HG03108 (cell line): ENCODE measurements at regions not wholly inside any gene's neighbourhood (a gene's known extent, or its start where the extent isn't known, plus 50 kb on each side); places are given as distances from the start of the nearest gene placed in this dataset.
"Not testable (repeated sequence)": the region's sequence is repeated elsewhere in the genome, so short reads cannot be mapped to it uniquely, and the experiment has no call there.

Experiments
- ATAC-seq: cut with Tn5 transposase; IDR thresholded peaks from one replicate; pipeline ENCODE4 v1.9.1; 2021; ENCODE audit warnings: moderate library complexity; ENCODE audit not compliant: unreplicated experiment

DNA sequence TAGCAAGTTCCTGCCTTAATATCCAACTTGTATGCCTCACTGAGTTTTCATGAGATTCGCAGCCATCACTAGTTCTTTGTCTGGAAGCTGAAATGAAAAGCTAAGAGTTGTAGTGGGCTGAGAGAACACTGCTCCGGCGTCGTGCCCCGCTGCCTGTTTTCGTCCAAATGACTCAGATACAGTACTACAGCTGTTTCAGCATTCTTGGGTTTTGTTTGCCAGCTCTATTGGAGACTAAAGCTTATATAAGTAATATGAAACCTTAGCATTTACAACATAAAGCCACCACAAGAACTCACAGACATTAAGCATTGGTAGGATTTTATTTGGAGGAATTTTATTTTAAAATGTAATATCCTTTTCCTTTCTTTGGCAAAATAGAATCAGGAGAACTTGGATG lies 299.7 kb downstream of the DLEU7 start:
- no peak for ATAC-seq

DNA sequence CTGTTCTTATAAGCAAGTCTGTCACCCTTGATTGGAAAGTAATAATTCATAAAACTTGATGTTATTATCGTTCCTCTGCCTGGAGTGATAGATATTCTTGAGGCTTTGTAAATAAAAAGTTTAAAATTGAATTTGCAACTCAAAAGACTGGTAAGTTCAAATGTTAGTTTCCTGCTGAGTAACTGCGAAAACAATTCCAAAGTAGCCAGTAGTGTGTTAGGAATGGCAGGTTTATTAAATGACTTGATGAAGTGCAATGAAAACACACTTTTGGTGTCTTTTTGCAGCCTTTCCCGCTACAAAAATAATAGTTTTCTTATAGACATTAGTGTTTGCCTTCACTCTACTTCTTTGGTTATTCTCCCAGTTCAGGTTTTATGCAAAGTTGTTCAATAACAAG lies 299.3 kb downstream of the DLEU7 start:
- ATAC-seq: no peak

DNA sequence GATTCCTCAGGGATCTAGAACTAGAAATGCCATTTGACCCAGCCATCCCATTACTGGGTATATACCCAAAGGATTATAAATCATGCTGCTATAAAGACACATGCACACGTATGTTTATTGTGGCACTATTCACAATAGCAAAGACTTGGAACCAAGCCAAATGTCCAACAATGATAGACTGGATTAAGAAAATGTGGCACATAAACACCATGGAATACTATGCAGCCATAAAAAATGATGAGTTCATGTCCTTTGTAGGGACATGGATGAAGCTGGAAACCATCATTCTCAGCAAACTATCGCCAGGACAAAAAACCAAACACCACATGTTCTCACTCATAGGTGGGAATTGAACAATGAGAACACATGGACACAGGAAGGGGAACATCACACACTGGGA lies 296.3 kb downstream of the DLEU7 start:
- not testable (repeated sequence) for ATAC-seq

DNA sequence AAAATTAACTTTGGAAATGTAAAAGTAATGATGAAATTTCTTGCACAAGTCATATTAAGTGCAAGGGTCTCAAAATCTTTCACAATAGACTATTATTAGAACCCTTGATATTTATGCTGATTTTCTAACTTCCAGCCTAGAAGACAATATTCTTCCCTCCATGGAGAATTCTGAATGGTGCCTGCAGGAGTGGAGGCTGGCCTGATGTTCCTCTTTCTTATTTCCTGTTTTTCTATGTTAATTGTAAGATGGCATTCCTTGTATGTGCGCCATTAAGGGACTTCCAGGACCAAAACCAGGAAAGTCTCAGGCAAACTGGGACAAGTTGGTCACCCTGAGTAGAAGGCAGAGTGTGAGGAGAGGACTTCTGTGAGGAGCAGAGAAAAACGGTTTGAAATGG lies 294.9 kb downstream of the DLEU7 start:
- ATAC-seq: no peak

DNA sequence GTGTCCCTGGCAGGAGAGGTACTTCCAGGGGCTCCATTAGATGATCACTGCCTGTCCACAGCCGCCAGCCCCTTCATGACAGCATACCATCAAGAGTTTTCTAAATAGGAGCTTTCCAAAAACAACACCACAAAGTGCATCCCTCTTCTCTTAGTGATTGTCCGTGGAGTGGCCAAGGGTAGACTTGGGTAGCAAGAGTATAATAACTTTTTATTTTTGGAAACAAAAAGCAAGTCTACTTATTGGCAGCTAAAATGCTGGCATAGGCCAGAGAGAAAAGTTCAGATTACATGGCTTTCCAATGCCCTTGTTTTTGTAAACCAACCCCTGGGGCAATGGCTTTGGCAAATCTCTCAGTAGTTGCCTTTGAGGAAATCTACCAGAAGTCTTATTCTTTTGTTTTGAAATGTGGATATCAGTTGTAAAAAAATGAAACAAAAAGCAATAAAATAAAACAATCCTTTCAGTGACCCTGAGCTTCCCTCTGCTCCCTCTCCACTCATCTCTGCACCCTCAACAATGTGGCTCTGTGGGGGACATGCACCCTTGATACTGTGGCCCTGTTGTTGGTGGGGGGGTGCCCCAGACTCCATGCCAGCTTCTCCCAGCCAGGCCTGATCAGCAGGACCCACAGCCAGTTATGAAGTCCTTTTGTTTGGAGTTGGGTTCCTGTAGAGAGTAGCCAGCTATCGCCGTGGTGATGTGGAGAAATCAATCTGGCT lies 294.1 kb downstream of the DLEU7 start:
- no peak for ATAC-seq

DNA sequence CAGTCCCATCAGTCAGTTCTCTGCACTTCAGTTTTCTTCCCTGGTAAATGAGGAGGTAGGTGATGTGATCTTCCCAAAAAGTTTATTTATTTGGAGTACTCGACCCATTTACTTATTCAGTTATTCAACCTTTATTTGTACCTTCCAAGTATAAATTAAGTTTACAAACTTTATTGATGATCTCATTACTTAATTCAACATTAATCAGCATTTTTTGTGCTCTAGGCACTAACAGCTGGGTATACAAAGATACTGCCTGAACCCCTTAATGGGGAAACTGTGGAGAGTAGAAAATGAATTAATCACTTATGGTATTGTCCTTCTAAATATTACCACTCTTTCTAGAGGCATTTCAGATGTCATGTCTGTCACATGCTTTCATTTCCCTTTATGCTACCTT lies 293.3 kb downstream of the DLEU7 start:
- ATAC-seq: no peak

DNA sequence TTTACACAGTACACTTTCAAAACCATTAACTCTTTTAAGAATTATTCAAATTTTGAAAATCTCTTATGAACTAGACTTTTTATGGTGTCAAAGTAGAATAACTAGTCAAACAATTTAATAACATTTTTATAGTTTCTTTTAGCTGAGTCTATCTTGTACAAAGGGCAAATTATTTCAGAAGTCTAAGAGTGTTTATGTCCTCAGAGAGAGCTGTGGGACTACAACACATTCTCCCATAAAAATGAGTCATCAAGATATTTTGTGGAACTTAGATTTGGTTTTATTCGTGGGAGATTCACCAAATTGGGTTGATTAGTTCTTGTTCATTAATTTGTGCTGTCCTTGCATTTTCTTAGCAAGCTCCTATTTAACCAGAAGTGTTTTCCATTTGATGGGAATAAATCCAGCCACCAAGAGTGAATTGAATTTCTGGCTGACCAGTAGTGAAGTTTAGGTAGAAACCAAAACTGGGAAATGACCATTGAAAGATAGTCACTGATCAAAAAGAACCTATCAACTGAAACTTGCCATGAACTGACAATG lies 291.0 kb downstream of the DLEU7 start:
- no peak for ATAC-seq

DNA sequence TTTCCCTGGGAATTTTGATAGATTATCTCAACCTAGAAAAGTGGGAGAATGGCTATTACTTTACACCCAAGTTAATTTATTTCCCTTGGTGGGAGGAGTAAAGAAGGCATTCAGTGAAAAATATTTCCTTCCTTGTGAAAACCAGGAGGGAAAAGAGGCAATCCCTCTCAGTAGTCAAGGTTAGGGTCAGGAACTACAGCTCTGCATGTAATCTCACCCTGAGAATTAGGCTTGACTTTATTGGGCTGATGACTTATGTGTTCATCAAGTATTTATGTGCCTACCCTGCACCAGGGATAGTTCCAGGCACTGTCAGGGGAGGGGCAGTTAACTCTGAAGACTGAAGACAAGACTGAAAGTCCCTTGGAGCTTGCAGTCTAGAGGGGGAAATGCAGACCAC lies 281.8 kb downstream of the DLEU7 start:
- no peak for ATAC-seq

DNA sequence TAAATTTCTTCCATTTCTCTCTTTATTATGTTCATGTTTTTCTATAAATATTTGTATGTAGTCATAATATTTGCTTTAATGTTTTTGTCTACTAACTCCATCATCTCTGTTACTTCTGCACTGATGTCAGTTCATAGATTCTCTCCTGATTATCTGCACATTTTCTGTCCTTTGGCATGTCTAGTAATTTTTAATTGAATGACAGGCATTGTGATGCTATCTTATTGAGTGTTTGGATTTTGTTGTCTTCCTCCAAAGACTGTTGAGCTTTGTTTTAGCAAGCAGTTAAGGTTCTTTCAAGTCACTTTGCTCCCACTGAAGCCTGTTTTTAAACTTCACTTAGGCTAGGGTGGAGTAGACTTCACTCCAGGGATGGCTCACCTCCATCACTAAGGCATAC lies 276.8 kb downstream of the DLEU7 start:
- no peak for ATAC-seq

DNA sequence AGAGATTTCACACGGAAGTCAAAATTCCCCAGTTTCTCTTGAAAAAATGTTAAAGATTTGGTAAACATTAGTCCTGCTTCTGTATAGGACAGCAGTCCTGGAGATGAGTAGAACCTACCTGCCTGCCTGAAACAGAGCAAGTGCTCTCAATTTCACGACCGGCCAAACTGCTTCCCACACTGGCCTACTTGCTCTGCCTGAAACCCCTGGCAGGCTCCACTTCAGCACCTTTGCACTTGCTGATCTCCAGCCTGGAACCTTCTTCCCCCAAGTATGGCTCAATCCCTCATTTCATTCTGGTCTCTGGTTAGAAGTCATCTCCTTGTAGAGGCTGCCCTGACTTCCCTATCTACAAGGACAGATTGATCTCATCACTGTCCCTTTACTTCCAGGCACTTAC lies 271.4 kb downstream of the DLEU7 start:
- ATAC-seq: no peak

DNA sequence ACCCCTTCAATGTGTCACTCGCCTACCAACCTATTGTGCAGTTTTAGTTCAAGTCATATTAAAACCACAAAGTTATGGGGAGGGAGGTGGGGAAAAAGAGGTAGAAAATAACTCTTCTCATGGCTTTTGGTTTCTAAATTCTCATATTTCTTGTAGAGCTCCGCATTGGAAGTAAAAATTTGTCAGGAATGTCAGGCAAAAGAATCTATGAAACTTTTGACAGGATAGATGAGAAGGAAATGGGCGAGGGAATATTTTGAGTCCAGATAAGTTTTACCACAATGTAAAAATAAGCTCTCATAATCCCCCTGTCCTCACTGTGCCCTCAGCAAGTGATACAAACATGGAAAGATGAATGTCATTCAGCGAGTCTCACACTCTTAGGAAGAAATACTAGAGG lies 270.4 kb downstream of the DLEU7 start:
- no peak for ATAC-seq

DNA sequence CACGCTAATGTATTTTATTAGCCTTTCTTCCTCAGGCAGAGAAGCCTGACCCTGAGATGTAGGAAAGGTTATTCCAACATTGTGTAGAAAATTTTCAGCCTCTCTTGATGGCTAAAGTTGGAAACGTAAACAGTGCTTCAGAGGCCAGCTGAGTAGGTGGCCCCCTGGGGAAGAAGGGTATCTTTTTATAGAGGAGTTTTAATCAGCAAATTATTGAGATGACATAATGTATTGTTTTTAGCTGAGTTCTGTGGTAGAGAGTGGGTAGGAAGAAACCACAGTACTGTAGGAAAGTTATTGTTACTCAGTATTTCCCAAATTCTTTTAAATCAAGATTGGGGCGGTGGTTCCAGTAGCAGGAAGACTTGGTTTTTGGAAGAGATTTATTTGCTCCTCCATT lies 268.8 kb downstream of the DLEU7 start:
- no peak for ATAC-seq

DNA sequence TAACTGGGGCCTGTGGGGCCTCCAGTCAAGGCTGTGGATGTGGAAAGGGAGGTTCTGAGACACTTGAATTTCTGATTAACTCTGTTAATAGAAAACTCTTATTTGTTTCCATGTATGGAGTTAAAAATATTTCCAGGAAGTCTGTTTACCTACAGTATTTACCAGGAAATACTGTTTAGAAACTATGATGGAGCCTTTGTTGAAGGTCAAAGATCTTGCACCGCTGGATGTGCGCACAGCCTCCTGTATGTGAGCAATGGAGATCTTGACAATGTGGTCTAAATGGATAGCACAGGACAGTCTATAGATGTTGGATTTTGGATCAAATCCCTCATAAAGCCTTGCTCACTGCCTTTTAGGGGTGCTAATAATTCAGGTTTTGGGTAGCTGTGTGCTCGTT lies 268.4 kb downstream of the DLEU7 start:
- ATAC-seq: no peak

DNA sequence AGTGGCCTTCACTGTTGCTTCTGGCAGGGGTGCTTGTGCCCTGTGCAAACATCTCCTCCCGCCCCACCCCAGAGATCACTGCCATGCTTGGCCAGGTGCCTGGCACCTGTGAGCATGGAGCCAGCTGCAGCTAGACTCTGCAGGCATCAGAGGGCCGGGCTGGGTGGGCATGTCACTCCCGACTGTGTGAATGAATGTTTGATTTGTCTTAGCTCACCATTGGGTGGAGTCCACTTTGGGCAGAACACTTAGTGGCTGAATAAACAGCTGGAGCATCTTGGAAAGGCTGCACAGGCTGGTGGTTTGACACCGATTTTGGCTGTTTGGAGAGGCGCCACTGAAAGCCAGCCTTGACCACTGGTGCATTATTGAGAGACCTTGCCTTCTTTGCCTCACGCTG lies 267.3 kb downstream of the DLEU7 start:
- ATAC-seq: no peak

DNA sequence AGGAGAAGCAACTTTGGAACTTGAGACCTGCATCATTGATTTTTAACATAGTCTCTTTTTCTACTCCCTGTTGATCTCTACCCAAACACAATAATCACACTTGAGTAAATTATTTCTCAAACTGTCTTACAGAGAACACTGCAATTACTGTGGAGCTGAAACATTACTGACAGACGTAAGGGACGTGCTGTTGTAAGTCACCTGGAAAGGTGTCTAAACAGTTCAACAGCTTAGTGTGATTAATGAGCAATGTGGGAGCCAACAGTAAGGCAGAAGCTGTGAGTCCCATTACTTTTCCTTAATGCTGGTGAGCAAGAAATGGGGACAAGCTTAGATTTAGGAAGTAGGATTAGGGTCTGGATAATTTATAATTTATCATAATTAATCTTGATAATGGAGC lies 265.7 kb downstream of the DLEU7 start:
- no peak for ATAC-seq

DNA sequence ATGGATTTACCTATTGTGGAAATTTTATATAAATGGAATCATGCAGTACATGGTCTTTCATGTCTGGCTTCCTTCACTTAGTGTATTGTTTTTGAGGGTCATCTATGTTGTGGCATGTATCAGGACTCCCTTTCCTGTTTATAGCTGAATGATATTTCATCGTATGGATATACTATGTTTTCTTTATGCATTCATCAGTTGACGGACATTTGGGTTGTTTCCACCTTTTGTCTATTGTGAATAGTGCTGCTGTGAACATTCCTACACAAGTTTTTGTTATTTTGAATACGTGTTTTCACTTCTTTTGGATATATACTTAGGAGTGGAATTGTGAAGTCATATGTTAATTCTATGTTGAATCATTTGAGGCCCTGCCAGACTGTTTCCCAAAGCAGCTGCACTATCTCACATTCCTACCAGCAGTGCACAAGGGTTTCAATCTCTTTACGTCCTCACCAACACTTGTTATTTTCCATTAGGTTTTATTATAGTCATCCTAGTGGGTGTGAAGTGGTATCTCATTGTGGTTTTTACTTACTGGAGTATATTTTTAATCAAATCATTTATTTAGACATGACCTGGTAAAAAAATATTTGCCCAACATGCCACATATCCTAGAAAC lies 262.7 kb downstream of the DLEU7 start:
- ATAC-seq: no peak

DNA sequence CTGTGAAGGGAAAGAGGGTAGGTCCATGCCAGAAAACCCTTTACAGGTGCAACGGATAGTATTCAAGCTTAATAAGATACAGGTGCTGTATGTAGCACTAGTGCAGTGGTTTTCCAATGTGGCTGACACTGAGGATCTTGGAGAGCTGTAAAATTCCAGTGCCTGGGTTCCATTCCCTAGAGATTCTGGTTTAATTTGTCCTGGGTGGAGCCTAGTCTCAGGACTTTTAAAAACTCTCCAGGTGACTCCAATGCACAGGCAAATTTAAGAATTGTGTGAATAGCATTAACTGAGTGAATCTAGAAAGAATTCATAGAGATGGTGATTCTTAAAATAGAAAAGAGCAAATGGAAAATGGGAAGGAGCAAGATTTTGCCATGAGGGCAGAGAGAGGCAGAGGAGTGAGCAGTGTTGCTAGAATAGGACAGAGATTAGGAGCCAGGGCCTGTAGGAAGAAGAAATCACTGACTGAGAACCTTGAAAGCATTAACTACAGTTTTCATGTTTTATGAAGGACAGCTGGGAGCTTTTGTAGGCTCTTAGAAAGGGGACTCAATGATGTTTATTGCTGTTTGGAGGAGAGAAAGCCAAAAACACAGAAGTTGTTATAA lies 261.8 kb downstream of the DLEU7 start:
- ATAC-seq: no peak

DNA sequence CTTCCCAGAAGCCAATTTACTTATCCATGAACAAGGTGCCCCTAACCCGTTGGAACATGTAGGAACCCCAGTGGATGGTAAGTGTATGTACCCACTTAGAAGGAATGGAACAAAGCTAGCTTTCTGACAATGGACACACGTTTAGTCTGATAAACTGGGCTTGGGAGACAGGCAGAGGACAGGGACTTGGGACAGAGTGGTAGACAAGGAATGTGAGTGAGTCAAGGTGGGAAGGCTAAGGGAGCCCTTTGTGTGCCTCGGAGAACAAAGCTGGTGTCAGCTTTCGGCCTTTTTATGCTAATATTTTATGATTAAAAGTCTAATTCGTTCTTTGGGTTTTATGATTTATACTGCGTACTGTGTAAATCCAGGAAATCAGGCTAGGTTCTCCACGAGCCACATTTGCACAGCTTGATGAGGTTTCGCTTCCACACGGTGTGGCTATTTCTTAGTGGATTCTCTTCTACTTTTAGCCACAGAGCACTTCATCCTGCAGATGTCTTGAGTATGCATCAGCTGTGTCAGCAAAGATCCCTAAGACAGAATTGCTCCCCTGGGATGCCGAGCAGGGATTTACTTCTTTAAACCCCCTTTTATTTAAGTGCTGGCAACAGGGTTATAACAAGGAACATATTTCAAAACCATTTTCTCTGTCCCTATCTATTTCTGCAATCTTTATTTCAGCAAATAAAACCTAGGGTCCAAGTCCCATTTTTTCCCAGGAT lies 258.5 kb downstream of the DLEU7 start:
- ATAC-seq: no peak

DNA sequence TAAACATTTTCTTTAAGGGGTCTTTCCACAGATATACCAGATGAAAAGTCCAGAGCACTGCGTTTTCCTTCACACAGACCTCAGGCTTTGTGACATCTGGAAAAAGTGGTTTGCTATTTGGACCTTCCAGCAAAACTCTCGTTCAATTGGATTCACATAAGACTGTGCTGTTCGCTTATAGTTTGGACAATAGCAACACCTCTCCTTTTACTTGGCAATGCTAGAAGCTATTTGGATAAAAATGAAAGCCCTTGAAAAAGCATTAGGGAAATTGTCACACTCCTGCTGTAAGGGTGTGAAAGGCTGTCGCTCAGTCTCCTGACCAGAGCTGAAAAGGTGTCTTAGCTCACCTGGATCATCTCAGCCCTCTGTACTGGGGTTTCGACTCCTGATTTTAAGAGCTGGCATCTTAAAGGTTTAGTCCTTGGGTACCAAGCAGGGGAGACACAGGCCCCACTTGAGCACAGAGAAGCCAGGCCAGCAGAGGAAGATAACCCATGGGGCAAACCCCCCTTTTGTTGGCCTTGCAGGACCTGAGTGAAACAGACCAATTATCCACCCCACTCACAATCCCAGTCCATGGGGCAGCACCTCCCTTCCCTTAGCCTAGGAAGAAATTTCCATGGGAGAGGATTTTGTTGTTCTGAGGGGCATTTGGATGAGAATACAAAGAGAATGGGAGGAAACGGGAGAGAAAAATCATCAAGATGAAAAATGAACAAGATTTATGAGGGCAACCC lies 257.6 kb downstream of the DLEU7 start:
- ATAC-seq: no peak

DNA sequence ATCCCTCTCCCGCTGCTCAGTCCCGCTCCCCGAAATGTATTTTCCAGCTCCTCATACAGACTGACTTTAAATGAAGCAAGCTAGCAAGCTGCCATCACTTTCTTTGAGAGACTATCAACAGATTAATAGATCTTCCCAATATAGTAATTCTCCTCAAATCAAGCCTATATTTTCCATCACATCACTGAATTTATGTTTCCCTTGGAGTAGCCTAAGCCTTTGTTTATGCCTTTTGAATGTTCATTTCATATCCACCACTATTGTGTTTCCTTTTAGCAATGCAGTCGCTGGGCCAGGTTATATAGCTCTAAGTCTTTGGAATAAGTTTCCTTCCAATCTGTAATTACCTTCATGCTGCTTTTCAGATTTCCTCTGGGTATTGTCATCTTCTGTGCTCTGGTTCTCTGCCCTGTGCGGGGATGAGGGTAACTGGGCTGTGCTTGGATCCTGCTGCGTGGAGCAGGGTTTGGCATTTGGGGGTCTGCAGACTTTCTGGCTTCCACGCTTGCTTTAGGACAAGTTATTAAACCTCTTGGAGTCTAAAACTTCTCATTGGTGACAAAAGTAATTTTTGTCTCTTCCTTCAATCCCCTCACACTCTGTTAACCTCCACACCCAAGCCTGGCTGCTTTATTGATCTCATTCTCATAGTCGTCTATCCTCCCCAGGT lies 256.9 kb downstream of the DLEU7 start:
- no peak for ATAC-seq
